ENCODE measurements at regions not wholly inside any gene's neighbourhood (a gene's known extent, or its start where the extent isn't known, plus 50 kb on each side); places are given as distances from the start of the nearest gene placed in this dataset.
"Not testable (repeated sequence)": the region's sequence is repeated elsewhere in the genome, so short reads cannot be mapped to it uniquely, and the experiment has no call there.

- no peak for DNase-seq
Measured at GRCh38 chr3:181250714-181251113, 261.2 kb upstream of the DNAJC19 start.

DNA sequence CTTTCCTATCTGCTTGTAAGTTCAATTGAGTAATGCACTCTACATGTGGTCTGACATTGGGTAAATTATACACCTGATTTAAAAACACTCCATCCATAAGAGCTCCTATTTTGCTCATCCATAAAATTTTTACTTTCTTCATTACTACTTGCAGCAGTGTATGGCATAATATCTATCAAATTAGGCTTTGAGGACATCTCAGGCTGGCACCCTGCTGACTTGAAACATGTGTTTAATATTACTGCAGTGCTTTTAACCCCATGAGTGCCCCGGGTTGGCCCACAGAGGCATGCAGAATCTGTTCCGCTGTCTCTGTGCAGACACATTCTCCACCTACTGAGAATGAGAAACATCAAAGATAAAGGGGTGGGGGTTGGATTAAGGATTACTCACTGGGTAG is 249.9 kb upstream of the DNAJC19 start:
- DNase-seq: no peak

DNA sequence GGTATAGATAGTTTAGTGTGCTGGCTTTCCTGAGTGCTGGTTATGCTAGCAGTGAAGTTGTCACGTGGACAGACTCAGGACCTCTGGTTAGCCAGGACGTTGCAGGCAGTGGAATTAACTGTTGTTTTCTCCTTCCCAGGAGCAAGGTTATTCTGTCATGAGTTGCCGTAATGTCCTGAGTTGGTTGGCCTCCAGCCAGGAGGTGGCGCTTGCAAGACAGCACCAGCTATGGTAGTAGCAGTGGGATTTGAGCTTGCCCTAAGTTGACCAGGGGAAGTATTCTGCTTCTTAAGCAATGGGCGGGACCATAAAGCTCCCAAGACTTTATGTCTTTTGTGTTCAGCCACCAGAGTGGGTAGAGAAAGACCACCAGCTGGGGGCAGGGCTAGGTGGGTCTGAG is 240.7 kb upstream of the DNAJC19 start:
- DNase-seq: peak; percentile 5

GRCh38 chr3:181213347-181213746 is 223.8 kb upstream of the DNAJC19 start:
- DNase-seq: no peak

- no peak for DNase-seq
Measured at GRCh38 chr3:181212271-181212670, 222.7 kb upstream of the DNAJC19 start.

DNA sequence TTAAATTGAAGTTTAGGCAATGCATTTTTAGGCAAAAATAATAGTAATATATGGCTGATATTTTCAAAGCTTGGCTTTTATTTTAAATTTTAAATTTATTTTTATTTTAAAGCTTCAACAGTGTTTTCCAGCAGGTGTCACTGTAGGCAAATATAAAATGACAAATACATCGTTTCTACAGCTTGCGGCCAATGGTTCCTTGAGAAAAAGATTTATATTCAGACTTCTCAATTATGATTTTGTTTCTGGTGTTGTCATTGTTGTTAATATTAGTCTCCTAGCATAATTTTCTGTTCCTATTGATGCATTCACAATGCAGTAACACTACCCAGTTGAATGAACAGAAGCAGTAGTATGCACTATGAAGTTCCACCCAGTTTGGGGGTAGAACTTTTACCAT is 220.7 kb upstream of the DNAJC19 start:
- peak; percentile 26 for DNase-seq

GRCh38 chr3:181189556-181189955 is 200.0 kb upstream of the DNAJC19 start:
- DNase-seq: no peak

- no peak for DNase-seq
Measured at GRCh38 chr3:181183764-181184163, 194.2 kb upstream of the DNAJC19 start.

GRCh38 chr3:181183057-181183456 is 193.5 kb upstream of the DNAJC19 start:
- not testable (repeated sequence) for DNase-seq

- DNase-seq: no peak
Measured at GRCh38 chr3:181178991-181179390, 189.5 kb upstream of the DNAJC19 start.

- peak; percentile 82 for DNase-seq
Measured at GRCh38 chr3:181176601-181177000, 187.1 kb upstream of the DNAJC19 start.

DNA sequence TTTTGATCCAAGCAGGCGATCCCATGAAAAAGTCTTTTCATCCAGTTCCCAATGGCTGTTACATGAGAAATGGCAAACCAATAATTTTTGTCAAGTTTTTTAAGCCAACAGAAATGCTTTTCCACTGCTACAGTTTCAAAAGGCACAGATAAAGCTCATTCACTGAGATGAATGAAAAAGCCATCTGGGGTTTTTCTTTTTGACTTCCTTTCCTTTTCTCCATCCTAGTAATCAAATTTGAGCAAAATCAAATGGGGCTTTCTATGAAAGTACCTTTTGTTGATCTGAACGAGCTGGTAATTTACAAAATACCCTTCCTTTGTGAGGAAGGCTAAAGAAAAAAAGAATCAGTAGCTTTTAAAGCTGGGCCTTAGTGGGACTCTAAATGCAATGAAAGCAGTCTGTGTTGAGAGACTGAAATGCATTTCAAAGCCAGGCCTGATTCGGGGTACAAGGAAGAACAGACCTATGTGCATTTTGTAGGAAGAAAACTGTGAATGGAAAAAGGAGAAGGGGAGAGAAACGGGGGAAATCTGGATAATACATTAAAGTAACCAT is 185.2 kb upstream of the DNAJC19 start:
- no peak for DNase-seq

DNA sequence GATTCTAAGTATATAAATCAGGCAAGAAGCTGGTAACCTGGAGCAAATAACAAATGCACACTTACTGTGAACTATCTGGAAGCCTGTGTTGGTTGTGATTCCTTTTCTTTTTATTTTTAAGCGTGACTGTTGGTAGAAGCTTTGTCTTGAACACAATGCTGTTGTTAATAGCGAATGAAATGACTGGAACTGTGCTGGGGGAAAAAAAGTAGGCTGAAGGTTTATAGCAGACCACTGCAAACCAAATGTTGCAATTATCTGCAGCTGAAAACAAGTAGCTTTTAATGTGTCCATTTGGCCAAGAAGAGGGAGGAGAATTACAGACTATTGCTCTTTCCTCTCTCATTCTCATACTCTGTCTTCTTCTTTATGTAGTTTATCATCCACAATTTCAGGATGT is 184.5 kb upstream of the DNAJC19 start:
- no peak for DNase-seq

DNA sequence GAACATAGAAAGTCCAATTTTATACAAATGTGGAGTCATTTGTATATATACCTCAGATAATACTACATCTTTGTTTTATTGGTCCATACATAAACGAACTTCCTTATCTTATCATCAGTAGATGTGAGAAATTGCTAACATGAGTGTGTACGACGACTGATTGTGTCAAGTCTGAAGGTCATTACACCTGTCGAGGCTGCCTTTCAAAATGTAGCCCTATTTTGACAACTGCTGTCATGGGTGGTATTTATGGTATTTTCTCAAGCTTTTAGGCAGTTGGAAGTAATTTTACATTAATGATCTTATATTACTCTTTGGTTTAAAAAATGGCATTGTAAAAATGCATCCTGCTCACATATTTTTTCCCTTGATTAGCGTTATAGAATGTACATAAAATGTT is 183.7 kb upstream of the DNAJC19 start:
- no peak for DNase-seq

GRCh38 chr3:181134873-181135272 is 145.3 kb upstream of the DNAJC19 start:
- DNase-seq: no peak

- no peak for DNase-seq
Measured at GRCh38 chr3:181133832-181134231, 144.3 kb upstream of the DNAJC19 start.

DNA sequence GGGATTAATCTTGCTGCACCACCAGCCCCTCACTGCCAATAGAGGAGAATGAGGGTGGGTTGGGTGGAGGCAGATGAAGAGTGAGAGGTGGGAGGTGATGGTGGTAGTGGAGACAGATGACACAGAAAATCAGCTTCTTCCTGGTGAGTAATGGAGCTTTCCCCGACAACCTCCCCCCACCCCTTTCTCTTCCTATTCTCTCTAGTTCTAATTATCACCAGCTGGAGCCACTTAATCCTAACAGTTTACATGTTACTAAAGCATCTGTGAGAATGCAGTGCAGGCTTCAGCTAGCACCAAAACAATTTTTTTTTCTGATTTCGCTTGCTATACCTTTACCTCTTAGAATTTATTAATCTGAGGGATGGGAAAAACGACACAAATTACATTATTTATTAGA is 116.1 kb upstream of the DNAJC19 start:
- DNase-seq: no peak

DNA sequence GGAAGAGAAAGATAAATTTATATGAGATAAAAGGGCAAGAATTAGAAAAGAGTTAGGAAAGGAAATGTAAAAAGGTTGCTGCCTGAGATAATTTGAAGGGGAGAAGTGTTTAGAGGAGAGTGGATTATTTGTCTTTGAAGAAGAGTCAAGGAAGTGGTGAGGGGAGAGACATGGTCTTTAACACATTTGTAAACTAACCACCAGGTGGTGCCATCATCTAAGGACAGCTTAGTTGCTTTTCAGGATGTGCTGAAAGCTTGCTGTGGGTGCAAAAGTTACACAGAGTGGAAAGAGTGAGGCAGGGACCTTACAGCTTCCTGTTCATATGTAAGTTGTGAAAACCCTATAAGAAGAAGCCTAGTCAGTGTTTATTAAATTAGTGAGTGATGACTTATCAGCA is 114.1 kb upstream of the DNAJC19 start:
- peak; percentile 44 for DNase-seq

GRCh38 chr3:181086011-181086410 is 96.5 kb upstream of the DNAJC19 start:
- no peak for DNase-seq

- no peak for DNase-seq
Measured at GRCh38 chr3:181081930-181082329, 92.4 kb upstream of the DNAJC19 start.

DNA sequence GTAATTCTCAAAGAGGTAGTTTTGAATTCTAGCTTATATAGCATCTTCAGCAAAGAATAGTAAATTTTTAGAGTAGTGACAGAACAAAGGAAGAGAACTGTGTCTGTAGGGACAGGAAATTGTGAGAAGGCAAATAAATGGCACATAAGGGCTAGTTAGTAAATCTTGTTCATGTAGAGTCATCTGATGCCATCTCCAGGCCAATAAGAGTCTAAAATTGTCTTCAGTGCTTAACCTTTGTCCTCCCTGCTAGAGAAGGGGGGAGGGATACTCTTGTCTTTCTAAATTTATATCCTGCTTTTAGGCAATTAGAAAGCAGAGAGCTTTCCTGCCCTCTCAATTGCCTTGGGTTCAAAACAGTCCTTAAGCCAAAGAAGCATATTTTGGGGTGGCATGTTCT is 87.0 kb upstream of the DNAJC19 start:
- no peak for DNase-seq

DNA sequence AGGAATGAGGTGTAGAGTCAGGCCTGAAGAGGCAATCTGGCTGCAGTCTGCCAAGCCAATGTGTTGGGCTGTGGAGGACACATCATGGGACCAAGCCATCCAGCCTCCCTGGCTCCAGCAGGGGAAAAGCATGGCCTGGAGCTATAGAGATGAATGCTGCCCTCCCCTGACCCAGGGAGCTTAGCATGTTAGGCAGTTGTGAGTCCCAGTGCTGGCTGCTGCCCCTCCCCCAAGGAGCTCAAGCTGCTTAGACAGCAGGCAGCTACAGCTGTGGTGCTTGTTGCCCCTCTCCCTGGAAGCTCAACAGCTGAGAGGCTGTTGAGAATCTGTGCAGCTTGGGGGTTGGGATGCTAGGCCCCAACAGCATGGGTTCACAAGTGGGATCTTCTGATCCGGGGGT is 85.6 kb upstream of the DNAJC19 start:
- DNase-seq: no peak

- DNase-seq: no peak
Measured at GRCh38 chr3:181066143-181067087, 76.9 kb upstream of the DNAJC19 start.

GRCh38 chr3:181056136-181056732 is 66.7 kb upstream of the DNAJC19 start:
- no peak for DNase-seq
